Spleen (tissue), 7 donors: ENCODE measurements at regions not wholly inside any gene's neighbourhood (a gene's known extent, or its start where the extent isn't known, plus 50 kb on each side); places are given as distances from the start of the nearest gene placed in this dataset.

ENCODE experiments used
- CTCF ChIP-seq, 11 experiments: fragments of 200-600 bp in 7 of 11; fragments of 450-650 bp in 4 of 11; sonication (generic) in 4 of 11; IDR thresholded peaks in 8 of 11; conservative IDR thresholded peaks in 3 of 11; 1 replicate in 7 of 11; 2 replicates in 4 of 11; pipeline versions ENCODE4 v1.4.0 to v1.8.0; 2016 to 2021; ENCODE audit warnings: antibody characterized with exemption in 11 of 11, inconsistent platforms in 4 of 11, mild to moderate bottlenecking in 1 of 11
- POLR2A ChIP-seq, 3 donors: fragments of 450-650 bp; IDR thresholded peaks; one replicate each; pipeline ENCODE4 v1.5.1; 2017; ENCODE audit warnings: antibody characterized with exemption in 3 of 3, mild to moderate bottlenecking in 1 of 3
- POLR2AphosphoS5 ChIP-seq, 3 donors: sonication (generic); formaldehyde crosslinking; IDR thresholded peaks; one replicate each; pipeline ENCODE4 v1.5.1; 2017; ENCODE audit warnings: antibody characterized with exemption in 3 of 3
- donor health status: DM: no; HTN: no; CAD: no; lungs with moderate emphysema.
- donor health status: DM: no; HTN: no; CAD: no.
- donor health status: DM: no; HTN: no; CAD: no.

GRCh38 chr18:24990671-24991134 lies 361.3 kb downstream of the ZNF521 start:
- TF ChIP-seq CTCF (IDR thresholded peaks at IDR 0.05 in 8 of 11, conservative IDR thresholded peaks at IDR 0.05 in 3 of 11) (no peak), POLR2AphosphoS5 (IDR thresholded peaks at IDR 0.05) (no peak), POLR2A (IDR thresholded peaks at IDR 0.05) (no peak)
